CD4-positive, alpha-beta T cell treated with Interleukin-6 at 100 ng/mL for 8 hours (primary cell): ENCODE measurements at regions not wholly inside any gene's neighbourhood (a gene's known extent, or its start where the extent isn't known, plus 50 kb on each side); places are given as distances from the start of the nearest gene placed in this dataset.
A peak's percentile ranks its signal among the peaks of the same experiment; 100 is the strongest.
"Not testable (repeated sequence)": the region's sequence is repeated elsewhere in the genome, so short reads cannot be mapped to it uniquely, and the experiment has no call there.

Experiments used
- DNase-seq: peaks from one replicate; pipeline ENCODE4 v3.0.0-alpha.2; 2020; ENCODE audit warnings: mixed read lengths, low spot score

DNA sequence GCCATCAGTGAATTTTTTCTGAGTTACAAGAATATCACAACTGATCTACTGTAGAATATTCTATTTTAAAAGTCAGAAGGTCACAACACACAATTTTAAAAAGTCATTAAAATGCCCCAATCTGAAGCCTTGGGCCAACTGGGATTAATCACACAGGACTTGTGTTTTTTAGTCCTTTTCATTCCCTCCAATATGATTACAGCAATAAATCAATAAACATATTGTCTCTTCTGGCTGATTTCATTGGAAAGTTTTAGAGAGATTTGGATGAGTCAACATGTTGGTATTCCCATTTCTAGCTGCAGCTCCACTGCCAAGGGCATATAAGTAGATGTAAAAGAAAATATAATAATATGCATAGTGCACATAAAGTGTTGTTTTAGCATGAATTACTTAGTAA, 85.8 kb downstream of the NIBAN1 start:
- DNase-seq: no peak

DNA sequence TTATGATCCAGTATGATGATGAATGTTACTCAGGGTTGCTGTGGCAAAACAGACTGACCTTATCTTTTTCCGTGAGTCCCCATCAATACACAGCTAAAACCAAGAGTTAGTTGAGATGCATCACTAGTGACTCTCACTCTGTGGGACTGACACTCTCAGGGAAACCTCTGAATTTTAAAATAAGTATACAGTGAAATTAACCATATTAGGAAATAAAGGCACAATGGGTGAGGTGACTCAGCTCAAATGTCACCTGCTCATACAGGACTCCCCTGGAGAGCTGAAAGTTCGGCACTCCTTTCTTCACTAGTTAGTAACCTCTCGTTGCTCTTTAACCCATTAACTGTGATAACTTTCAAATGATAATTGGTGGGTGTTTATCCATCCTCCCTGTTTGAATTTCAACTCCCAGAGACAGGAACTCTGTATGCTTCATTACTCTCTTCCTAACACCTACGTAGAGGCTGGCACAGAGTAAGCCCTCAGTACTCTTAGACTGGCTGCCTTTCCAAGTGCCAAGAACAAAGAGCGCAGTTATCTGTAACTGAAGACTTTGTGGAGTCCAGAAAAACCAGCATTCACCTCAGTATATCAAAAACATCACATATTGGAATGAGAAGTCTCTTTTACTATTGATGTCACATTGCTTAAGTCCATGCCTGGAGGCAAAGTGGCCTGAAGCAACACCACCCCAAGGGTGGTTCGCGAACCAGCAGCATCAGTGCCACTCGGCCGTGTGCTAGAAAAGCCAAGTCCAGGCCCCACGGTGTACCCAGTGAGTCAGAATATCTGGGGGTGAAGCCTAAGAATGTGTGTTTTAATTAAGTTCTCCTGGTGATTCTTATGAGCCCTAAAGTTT, 91.1 kb downstream of the NIBAN1 start:
- DNase-seq: no peak

DNA sequence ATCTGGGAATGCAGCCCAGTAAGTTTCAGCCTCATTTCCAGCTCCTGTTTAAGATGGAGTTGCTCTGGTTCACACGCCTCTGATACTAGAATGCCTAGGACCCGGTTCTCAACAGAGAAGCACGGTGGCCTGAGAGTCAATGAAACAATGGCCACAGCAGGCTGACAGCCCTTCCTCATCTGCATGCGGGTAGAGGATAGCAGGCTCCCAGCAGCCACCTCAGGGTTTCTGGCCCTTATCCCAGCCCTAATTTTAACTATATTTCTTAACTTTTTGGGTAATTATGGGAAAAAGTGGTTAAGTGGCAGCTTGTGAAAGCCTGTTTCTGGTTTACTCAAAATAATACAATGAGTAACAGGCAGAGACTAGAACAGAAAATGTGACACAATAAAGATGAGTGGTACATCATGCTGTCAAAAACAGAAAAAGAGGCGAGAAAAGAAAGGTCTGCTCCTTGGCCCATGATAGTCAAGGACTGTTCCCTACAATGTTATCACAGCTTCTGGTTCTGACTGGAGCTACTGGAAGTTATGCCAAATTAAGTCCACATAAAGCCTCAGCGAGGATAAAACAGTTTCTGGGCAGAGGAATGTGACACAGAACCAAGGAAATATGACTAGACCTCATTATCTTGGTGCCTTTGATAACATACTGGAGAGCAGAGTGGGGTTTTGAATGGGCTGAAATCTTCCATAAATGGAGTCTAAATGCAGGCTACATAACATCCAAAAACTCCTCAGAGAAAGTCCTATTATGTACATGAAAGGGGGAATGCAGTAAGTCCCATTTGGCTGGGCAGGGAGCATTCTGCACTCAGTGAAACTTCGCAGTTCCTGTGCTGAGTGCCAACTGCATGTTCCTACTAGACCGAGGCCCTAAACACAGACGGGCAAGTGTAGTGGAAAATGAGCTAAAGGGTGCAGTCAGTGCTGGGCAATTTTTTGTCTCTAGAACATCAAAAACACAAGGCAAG, 92.1 kb downstream of the NIBAN1 start:
- DNase-seq: no peak

DNA sequence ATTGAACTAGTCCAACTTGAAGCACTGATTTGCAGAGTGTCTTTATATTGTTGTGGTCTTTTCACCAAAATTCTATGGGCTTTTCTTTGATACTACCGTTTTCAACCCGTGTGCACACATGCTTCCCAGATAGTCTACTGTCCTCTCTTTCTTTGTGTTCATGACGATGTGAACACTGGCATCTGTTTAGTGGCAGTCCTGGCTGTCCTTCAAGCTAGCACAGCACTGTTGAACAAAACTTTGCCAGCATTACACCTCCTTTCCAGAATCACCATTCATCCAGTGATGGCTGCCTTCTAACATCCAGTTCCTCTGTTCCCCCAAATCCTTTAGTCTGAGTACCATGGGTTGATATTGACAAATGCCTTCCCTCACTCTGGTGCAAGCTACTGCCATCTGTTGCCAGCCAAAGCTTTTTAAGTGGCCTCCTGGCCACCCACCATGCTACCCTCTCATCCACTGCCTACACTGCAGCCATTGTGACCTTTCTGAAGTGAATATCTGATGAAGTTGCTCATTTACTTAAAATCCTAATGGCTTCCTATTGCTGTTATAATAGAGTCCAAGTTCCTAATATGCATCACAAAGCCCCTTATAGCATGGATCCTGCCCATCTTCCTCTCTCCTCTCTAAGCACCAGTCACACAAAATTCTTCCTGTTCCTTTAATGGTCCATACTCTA, 94.3 kb downstream of the NIBAN1 start:
- no peak for DNase-seq

DNA sequence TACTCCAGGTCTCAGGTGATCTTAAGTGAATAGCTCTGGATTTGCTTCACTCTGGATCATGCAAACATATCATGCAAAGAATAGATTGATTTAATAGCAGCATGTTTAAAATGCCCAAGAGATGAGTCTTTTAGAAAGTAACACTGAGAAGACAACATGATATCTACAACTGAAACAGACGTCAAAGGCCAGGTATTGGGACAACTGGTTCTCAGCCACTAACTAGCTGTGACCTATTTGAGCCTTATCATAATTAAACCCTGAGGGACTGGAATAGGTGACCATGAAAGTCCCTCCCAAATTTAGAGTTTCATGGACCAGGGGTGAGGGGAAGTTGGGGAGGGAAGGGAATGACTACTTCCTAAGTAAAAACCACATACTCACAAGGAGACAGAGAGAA, 95.7 kb downstream of the NIBAN1 start:
- no peak for DNase-seq

DNA sequence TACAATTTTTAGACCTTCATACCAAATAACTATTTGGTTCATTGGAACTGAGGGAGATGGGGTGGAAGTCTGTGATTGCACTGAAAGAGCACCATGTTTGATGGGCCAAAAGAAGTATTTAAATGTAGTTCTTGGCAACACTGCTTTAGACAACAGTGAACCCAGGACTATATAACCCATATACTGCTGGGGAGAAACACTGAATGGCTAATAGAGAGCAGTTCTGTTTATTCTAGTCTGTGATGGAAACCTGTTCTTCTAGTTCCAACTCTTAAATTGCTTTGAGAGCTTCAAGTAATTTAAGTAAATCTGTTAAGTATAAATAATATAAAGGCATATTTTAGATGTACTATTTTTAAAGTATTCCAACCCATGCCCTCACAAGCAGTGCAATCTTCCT, 96.3 kb downstream of the NIBAN1 start:
- DNase-seq: no peak

DNA sequence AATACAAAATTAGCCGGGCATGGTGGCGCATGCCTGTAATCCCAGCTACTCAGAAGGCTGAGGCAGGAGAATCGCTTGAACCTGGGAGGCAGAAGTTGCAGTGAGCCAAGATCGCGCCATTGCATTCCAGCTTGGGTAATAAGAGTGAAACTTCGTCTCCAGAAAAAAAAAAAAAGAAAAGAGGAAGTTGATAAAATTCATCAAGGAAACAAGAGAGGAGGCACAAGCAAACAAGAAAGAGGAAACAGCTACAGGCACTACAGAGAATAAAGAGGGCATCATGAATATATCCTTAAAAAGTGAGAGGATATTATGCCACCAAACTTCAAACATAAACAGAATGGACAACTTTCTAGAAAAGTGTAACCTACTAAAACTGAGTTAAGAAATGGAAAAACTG, 98.3 kb downstream of the NIBAN1 start:
- DNase-seq: not testable (repeated sequence)

DNA sequence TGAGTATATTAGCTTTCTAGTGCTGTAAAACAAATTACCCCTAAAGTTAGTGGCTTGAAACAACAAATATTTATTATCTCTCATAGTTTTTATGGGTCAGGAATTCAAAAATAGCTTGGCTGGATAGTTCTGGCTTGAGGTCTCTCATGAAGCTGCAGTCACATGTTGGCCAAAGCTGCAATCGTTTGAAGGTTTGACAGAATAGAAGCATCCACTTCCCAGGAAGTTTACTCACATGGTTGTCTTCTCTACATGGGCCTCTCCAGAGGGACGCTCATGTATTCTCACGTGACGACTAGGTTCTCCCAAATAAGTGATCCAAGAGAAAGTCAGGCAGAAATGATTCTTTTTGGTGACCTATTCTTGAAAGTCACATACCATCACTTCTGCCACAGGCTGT, 99.1 kb downstream of the NIBAN1 start:
- no peak for DNase-seq

DNA sequence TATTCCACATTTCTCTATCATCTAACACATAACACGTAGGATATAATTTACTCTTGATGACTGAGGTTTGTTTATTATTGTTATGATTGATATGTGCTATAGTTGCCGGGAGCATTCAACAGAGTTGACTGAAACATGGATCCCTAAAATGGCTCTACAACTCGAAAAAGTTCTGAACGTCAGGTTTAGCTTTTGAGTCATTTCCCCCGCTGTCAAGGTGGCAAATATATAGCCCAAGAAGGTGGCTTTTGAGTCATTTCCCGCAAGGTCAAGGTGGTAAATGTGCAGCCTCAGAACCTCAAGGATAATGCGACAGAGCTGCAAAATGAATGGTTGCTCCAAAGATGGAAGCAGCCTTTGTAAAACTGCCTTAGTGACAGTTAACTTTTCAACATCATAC, 104.0 kb downstream of the NIBAN1 start:
- peak; percentile 33 for DNase-seq

DNA sequence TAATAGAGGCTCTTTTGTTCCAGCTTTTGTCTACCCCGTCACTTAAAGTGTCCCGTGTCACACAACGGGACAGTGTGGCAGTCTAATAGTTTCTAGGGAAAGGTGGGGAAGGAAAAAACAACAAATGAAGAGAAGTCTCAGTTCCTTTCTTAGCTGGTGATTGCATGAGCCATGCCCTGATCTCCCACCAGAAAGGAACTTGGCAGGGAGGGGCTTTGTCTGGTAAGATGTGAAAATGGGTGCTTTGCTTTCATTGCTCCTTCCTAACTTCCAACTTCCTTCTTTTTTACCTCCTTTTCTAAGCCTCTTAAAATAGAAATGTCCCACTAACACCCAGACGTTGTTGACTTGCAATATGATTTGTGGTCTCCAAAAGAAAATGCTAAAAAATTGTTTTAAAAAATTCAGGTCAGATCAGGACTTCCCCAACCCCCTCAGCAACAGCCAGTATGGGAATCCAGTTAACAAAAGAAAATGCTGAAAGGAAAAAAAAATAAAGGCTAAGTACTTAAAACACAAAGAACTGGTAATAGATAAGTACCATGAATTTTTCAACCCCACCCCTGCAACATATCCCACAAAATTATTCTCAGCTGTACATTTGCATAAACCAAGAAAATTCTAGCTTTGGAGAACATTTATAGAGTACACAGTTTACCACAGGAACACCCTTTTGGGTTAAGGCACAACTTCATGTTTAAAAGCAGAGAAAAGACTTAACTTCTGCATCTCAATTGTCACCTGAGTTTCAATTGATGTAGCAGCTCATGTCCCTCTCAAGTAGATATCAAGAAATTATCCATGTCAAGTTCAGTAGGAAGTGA, 106.2 kb downstream of the NIBAN1 start:
- DNase-seq: no peak

DNA sequence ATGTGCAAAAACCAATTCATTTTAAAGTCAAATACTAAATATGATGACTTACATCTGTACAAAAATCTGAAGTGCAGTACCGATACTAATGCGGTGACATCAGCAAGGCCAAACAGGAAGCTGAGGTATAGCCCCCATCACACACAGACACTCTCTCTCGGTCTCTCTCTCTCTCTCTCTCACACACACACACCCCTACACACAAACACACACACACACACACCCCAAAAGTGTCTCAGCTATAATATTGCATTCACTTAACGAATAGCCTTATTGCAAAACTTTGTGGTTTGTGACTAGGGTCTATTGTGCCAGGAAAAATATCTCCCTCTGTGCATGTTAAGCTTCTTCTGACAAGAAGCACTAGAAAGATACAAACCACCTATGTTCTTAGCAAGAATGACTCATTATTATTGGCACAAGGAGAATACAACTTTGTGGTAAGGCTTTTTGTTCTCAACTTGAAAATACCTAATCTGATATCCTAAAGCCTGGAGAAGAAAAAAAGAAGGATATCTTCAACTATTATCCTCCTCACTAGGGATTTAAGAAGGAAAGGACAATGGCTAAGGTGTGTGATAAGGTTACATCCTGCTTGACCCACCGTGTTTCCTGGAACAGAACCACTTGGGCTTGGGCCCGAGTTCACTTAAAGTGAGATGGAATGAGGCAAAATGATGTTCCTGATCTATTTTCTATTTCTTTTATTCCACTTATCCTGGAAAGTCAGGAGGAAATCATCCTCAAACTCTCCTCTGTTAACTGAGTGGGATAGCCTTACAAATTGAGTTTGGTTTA, 107.1 kb downstream of the NIBAN1 start:
- peak; percentile 73 for DNase-seq

DNA sequence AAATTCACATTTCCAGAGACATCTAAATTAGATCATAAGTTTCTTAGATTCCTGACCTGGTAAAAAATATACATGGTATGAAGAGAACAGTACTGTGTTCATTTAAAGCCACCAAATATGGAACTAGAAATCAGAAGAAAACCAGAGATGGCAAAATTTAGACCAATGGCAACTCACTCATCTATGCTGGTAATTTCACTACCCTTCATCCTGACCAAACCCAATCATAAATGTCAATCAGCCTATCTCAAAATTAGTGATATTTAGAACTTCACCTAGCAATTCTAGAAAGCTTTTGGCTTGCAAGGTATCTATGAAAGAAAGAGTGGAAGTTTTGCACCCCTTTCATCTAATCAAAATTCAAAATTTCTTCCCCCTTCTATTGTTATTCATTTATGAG, 107.7 kb downstream of the NIBAN1 start:
- DNase-seq: no peak

DNA sequence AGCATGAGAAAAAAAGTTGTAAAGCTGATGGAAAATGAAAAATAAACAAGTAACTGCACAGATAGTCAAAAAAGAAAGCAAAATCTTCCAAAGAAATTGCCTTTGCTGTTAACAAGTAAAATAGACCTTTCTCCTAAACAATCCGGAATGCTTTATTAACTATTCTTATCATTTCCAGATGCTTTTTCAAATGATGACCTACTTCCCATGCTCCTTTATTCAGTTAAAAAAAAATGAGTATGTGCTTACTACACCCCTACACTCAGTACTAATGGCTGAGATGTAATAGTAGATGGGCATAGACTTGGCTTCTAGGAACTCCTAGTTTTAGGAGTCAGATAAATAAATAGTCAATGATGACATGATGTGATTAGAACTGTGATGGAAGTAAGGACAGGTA, 108.5 kb downstream of the NIBAN1 start:
- no peak for DNase-seq

DNA sequence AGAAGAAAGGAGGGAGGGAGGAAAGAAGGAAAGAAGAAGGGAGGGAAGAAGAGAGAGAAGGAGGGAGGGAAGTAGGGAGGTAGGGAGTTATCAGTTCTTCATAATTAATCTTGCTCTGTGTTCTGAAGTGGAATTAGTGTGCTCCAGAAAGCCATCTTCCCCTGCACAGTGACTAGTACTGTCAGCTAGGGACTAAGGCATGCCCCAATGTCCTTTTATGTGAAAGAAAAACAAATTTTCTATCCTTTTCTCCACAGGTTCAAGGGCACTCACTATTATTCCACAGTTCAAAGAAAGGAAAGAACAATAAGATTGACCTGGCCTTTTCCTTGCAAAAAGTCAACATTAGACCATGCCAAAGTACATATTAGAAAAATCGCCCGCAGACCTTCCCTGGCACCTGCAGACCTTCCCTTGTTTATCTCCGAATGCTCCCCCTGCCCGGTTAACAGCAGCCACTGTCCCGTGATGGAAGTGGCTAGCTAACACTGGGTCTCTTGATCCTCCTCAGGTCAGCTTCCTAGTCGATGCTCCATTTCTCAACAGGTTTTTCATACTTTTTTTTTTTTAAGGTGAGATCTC, 107.2 kb upstream of the EDEM3 start:
- no peak for DNase-seq

DNA sequence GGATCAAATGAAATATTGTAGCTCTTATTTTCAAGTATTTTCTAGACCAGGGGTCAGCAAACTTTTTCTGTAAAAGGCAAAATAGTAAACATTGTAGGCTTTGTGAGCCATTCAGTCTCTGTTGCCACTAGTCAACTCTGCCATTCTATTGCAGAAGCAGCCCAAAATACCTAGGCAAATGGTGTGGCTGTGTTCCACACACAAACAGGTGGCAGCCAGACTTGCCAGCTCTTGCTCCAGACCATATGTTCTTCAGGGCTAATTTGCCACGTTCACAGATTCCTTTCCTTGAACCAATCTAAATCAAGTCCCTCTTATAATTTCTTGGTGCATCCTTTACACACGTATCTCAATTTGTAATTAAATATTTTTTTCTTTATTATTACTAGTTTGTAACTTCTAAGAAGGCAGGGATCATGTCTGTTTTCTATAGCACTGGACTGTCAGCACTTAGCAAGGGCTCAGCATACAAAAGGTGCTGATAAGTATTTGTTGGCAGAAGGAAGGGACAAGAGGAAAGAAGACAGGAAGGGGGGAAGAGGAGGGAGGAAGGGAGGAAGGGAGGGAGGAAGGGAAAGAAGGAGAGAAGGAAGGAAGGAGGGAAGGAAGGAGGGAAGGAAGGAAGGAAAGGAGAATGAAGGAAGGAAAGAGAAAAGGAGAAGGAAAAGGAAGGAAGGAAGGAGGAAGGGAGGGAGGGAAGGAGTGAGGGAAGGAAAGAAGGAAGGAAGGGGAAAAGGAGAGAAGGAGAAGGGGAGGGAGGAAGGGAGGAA, 106.5 kb upstream of the EDEM3 start:
- no peak for DNase-seq

DNA sequence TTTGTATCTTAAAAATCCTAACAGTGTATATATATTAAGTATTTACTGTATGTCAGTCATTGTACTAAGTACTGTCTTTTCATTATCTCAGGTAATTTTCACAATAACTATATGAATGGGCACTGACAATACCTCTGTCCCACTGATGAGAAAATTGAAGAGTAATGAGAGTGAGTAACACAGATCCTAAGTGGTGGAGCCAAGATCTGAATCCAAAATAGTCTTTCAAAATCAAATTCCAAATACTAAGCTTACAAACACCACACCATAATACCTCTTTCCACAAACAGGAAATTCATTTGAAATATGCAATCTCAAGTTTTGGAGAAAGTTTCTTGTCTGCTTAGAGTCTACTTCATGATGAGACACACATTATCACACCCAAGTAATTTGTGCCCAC, 105.9 kb upstream of the EDEM3 start:
- no peak for DNase-seq

DNA sequence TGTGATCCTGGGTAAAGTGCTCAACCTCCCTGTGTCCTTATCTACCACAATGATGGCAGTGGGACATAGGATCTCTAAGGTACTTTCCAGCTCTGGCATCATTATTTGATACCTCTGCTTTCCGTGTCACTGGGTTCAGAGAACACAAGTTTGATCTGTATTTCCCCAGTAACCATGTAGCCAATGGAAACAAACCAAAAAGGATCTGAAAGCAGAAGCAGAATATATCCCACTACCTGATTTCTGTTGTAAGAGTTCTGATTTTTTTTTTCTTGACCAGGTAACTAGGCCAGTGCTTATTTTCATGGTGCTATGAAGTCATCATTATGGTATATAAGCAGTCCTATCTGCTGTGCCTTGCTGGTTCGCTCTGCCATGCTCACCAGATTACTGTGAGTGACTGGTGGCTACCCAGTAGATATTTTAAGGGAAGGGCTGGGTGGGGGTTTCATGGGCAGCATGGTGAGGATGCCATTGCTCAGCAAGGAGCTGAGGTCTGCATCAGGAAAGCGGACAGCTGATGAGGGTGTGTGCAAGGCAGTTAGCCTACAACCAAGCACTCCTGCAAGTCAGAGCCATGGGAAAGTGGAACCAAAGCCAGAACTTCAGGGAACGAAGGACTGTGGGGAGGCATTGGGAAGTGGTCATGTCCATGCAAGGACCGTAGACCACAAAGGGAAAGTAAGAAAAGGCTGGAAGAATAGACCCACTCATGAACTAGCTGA, 104.9 kb upstream of the EDEM3 start:
- DNase-seq: no peak

DNA sequence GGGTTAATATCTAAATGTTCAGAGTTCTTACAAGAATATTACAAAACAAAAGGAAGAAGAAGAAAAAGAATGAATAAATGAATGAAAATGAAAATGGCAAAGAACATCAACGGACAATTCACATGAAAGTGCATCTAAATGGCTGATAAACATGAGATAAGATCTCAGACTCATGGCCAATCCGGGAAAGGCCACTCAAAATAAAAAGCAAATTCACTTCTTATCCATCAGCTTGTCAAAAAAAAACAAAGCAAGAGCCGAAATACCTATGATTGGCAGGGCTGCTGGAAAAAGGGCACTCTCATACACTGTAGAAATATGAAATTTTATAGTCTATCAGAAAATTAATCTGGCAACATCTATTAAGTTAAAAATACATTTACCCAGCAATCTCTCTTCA, 103.6 kb upstream of the EDEM3 start:
- DNase-seq: no peak
